Caco-2 (cell line): ENCODE measurements at regions not wholly inside any gene's neighbourhood (a gene's known extent, or its start where the extent isn't known, plus 50 kb on each side); places are given as distances from the start of the nearest gene placed in this dataset.

Experiments used
- BruUV-seq: library from RNA; stranded (reverse); fragments of 400-500 nt; replicated peaks from 2 replicates; lab custom pipeline; 2021; lab: Mats Ljungman, UMichigan
- CTCF ChIA-PET: fragments of 300-600 bp; sonication (Branson Sonifier 250); formaldehyde crosslinking; loops from one replicate; lab custom pipeline; 2022; ENCODE audit warnings: antibody characterized with exemption; lab: Charles Lee
- POLR2A ChIA-PET: fragments of 300-600 bp; sonication (Branson Sonifier 250); formaldehyde crosslinking; loops from one replicate; lab custom pipeline; 2022; ENCODE audit warnings: antibody characterized with exemption; lab: Charles Lee
- DNase-seq, 2 experiments: peaks; one replicate each; pipeline versions ENCODE4 v3.0.0 to v3.0.0-alpha.2; 2020 to 2022
- H3K27me3 ChIP-seq: replicated peaks from 2 replicates; pipeline ENCODE4 v1.6.0; 2011; ENCODE audit warnings: low read length; ENCODE audit not compliant: control insufficient read depth, insufficient read depth
- H3K36me3 ChIP-seq: 2 replicates; pipeline ENCODE4 v1.5.1; 2011; ENCODE audit warnings: low read length; ENCODE audit not compliant: control insufficient read depth, insufficient read depth
- H3K4me1 ChIP-seq: fragments of 250-450 bp; sonication (Bioruptor Pico); 2 replicates; pipeline ENCODE4 v1.5.1; 2020; ENCODE audit warnings: mild to moderate bottlenecking
- H3K4me3 ChIP-seq: 2 replicates; pipeline ENCODE4 v1.5.1; 2011; ENCODE audit warnings: low read depth, mild to moderate bottlenecking, control low read depth, low read length
- H3K9me3 ChIP-seq: fragments of 250-450 bp; sonication (Bioruptor Pico); 2 replicates; pipeline ENCODE4 v1.5.1; 2020; ENCODE audit warnings: mild to moderate bottlenecking, moderate library complexity
- H3K27ac Mint-ChIP-seq: one replicate; pipeline ENCODE4 v1.8.0; 2022; ENCODE audit warnings: mixed read lengths; ENCODE audit not compliant: unreplicated experiment
- H3K27me3 Mint-ChIP-seq: one replicate; pipeline ENCODE4 v1.8.0; 2022; ENCODE audit warnings: mixed read lengths; ENCODE audit not compliant: insufficient read depth, unreplicated experiment
- H3K36me3 Mint-ChIP-seq: one replicate; pipeline ENCODE4 v1.8.0; 2022; ENCODE audit warnings: mild to moderate bottlenecking, mixed read lengths; ENCODE audit not compliant: insufficient read depth, unreplicated experiment
- H3K4me1 Mint-ChIP-seq: one replicate; pipeline ENCODE4 v1.8.0; 2022; ENCODE audit warnings: low read depth, mixed read lengths; ENCODE audit not compliant: unreplicated experiment
- H3K4me3 Mint-ChIP-seq: one replicate; pipeline ENCODE4 v1.8.0; 2022; ENCODE audit warnings: mild to moderate bottlenecking, moderate library complexity, mixed read lengths; ENCODE audit not compliant: unreplicated experiment
- H3K9me3 Mint-ChIP-seq: one replicate; pipeline ENCODE4 v1.8.0; 2022; ENCODE audit warnings: mixed read lengths; ENCODE audit not compliant: unreplicated experiment
- intact Hi-C: fragments of 100-400 bp; cut with micrococcal nuclease; formaldehyde crosslinking; loops from one replicate; pipeline ENCODE4 v1.10.0; 2022; ENCODE audit not compliant: unreplicated experiment
- TF ChIP-seq, protein P1 (sequence below), 2 experiments: fragments of 200-600 bp in 1 of 2; IDR thresholded peaks; 1 replicate in 1 of 2; 2 replicates in 1 of 2; pipeline versions ENCODE4 v1.5.1 to v1.8.0; 2011 to 2022; ENCODE audit warnings: antibody characterized with exemption in 1 of 2, control low read depth in 1 of 2, inconsistent platforms in 1 of 2, low read depth in 1 of 2, low read length in 1 of 2, mild to moderate bottlenecking in 1 of 2, moderate library complexity in 1 of 2; ENCODE audit not compliant: insufficient read depth in 1 of 2, severe bottlenecking in 1 of 2, unreplicated experiment in 1 of 2

DNA sequence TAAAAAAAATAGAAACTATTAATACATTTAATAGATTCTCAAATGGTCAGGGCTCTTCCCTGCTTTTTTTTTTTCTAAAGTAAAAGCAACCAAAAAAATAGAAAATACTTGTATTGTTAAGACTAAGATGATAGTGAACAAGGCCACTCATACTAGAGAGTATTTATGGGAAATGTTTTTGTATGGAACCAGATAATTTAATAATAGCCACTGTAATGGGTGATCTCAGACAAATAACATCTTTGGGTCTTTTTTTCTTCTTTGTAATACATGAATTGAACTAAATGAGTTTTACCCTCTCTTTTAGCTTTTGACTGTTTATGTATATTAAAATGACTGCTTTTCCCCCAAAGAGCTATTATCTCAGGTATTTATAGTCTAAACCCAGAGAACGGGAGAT lies 92.1 kb upstream of the ELOVL6 start:
- H3K27me3 Mint-ChIP-seq: peaks cover 3% of the 10 kb centered on the region
- no peaks in the 10 kb centered on the region for H3K4me1 Mint-ChIP-seq
- intact Hi-C loops: no loop called here
- ChIA-PET POLR2A (no interaction called here), CTCF (no interaction called here)
- Histone ChIP-seq H3K4me1 (no peaks in the 10 kb centered on the region), H3K9me3 (no peaks in the 10 kb centered on the region), H3K4me3 (no peak overlapping the region), H3K27me3 (no peaks in the 10 kb centered on the region), H3K36me3 (no peaks in the 10 kb centered on the region)
- no peaks in the 10 kb centered on the region for H3K36me3 Mint-ChIP-seq
- BruUV-seq: no TSS peak
- no peaks in the 10 kb centered on the region for H3K9me3 Mint-ChIP-seq
- DNase-seq: no peak
- TF ChIP-seq, protein P1, sequence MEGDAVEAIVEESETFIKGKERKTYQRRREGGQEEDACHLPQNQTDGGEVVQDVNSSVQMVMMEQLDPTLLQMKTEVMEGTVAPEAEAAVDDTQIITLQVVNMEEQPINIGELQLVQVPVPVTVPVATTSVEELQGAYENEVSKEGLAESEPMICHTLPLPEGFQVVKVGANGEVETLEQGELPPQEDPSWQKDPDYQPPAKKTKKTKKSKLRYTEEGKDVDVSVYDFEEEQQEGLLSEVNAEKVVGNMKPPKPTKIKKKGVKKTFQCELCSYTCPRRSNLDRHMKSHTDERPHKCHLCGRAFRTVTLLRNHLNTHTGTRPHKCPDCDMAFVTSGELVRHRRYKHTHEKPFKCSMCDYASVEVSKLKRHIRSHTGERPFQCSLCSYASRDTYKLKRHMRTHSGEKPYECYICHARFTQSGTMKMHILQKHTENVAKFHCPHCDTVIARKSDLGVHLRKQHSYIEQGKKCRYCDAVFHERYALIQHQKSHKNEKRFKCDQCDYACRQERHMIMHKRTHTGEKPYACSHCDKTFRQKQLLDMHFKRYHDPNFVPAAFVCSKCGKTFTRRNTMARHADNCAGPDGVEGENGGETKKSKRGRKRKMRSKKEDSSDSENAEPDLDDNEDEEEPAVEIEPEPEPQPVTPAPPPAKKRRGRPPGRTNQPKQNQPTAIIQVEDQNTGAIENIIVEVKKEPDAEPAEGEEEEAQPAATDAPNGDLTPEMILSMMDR (IDR thresholded peaks at IDR 0.05; ENCODE audit: insufficient read depth in 1 of 2, low read depth in 1 of 2, low read length in 1 of 2, severe bottlenecking in 1 of 2, unreplicated experiment in 1 of 2): no peak
- H3K27ac Mint-ChIP-seq: no peak overlapping the region
- H3K4me3 Mint-ChIP-seq: no peak overlapping the region

DNA sequence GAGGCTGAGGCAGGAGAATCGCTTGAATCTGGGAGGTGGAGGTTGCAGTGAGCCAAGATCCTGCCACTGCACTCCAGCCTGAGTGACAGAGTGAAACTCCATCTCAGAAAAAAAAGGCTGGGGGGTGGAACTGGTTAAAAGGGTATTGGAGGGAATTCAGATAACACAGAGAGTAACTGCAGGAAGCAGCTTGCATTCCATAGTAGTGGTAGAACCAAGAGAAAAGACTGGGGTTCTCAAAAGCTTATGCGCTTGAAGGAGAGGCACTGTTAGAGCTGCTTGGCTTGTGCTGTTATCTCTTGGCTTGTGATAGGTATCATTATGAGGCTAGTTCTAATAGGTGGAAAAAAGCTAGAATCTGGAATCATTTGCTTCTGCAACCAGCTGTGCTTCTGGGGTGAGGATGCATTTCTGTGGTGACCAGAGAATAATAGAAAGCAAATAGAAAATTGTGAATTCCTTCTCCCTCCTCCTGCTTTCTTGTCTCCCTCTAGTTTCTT lies 91.2 kb upstream of the ELOVL6 start:
- H3K9me3 Mint-ChIP-seq: no peaks in the 10 kb centered on the region

DNA sequence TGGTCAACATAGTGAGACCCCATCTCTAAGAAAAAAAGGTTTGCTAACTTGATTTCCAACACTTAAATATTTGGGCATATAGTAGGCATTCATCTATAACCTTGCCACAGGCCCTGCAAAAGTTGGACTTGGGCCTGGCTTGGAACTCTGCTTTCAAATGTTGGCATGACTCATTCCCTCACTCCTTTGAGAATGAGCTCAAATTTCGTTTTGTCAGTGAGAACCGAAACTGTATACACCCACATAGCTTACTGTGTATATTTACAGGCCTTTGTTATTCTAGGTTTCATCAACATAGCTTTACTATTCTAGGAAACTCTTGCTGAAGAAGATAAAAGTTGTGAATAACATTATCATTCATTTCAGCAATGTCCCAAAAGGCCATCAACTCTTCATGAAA lies 88.7 kb upstream of the ELOVL6 start:
- Histone ChIP-seq H3K4me3 (no peak overlapping the region), H3K9me3 (no peaks in the 10 kb centered on the region), H3K36me3 (no peaks in the 10 kb centered on the region), H3K4me1 (no peaks in the 10 kb centered on the region), H3K27me3 (no peaks in the 10 kb centered on the region)
- Mint-ChIP-seq H3K4me3 (no peak overlapping the region), H3K27me3 (peaks cover 5% of the 10 kb centered on the region), H3K9me3 (no peaks in the 10 kb centered on the region), H3K4me1 (no peaks in the 10 kb centered on the region), H3K27ac (no peak overlapping the region), H3K36me3 (no peaks in the 10 kb centered on the region)
- ChIA-PET CTCF (no interaction called here), POLR2A (no interaction called here)
- no peak for DNase-seq
- BruUV-seq: no TSS peak
- intact Hi-C loops: no loop called here
- TF ChIP-seq, protein P1 (IDR thresholded peaks at IDR 0.05; ENCODE audit: insufficient read depth in 1 of 2, low read depth in 1 of 2, low read length in 1 of 2, severe bottlenecking in 1 of 2, unreplicated experiment in 1 of 2): no peak

More for the DNA sequence above, 91.2 kb upstream of the ELOVL6 start:
- intact Hi-C loops: no loop called here
- BruUV-seq: no TSS peak
- no peak overlapping the region for H3K4me3 ChIP-seq
- Mint-ChIP-seq H3K27ac (no peak overlapping the region), H3K4me1 (no peaks in the 10 kb centered on the region), H3K27me3 (peaks cover 3% of the 10 kb centered on the region), H3K36me3 (no peaks in the 10 kb centered on the region), H3K4me3 (no peak overlapping the region)
- POLR2A ChIA-PET: no interaction called here
- H3K9me3 ChIP-seq: no peaks in the 10 kb centered on the region
- DNase-seq: no peak
- CTCF ChIA-PET: no interaction called here
- TF ChIP-seq, protein P1 (IDR thresholded peaks at IDR 0.05; ENCODE audit: insufficient read depth in 1 of 2, low read depth in 1 of 2, low read length in 1 of 2, severe bottlenecking in 1 of 2, unreplicated experiment in 1 of 2): no peak
- no peaks in the 10 kb centered on the region for H3K36me3 ChIP-seq
- H3K4me1 ChIP-seq: no peaks in the 10 kb centered on the region
- no peaks in the 10 kb centered on the region for H3K27me3 ChIP-seq
